Natural killer cell treated with Interleukin-12 subunit alpha and Interleukin-12 subunit beta and Interleukin-15 and Interleukin-18, amount 100 ng/mL, for 72 hours (primary cell): ENCODE measurements at regions not wholly inside any gene's neighbourhood (a gene's known extent, or its start where the extent isn't known, plus 50 kb on each side); places are given as distances from the start of the nearest gene placed in this dataset.

Source experiments
- ATAC-seq, 2 donors: fragments of 150-1000 bp; cut with Tn5 transposase in 1 of 2; sonication (Bioruptor Pico), chemical (Tn5 transposase) in 1 of 2; 2 replicates each; pipeline ENCODE4 v1.10.0; 2021
- DNase-seq: peaks from one replicate; pipeline ENCODE4 v3.0.0; 2022; ENCODE audit warnings: low spot score
- H3K27ac Mint-ChIP-seq, 2 donors: 1 replicate in 1 of 2; 2 replicates in 1 of 2; pipeline ENCODE4 v1.8.0; 2022; ENCODE audit warnings: mixed read lengths in 2 of 2, mild to moderate bottlenecking in 1 of 2, moderate library complexity in 1 of 2
- H3K27me3 Mint-ChIP-seq, 2 donors: 1 replicate in 1 of 2; 2 replicates in 1 of 2; pipeline ENCODE4 v1.8.0; 2022; ENCODE audit warnings: mixed read lengths in 2 of 2
- H3K36me3 Mint-ChIP-seq: one replicate; pipeline ENCODE4 v1.8.0; 2022; ENCODE audit warnings: mixed read lengths
- H3K4me1 Mint-ChIP-seq, 2 donors: 1 replicate in 1 of 2; 2 replicates in 1 of 2; pipeline ENCODE4 v1.8.0; 2022; ENCODE audit warnings: low read depth in 2 of 2, mixed read lengths in 2 of 2, mild to moderate bottlenecking in 1 of 2
- H3K4me3 Mint-ChIP-seq: one replicate; pipeline ENCODE4 v1.8.0; 2022; ENCODE audit warnings: mixed read lengths
- H3K9me3 Mint-ChIP-seq: 2 replicates; pipeline ENCODE4 v1.8.0; 2022; ENCODE audit warnings: mixed read lengths

DNA sequence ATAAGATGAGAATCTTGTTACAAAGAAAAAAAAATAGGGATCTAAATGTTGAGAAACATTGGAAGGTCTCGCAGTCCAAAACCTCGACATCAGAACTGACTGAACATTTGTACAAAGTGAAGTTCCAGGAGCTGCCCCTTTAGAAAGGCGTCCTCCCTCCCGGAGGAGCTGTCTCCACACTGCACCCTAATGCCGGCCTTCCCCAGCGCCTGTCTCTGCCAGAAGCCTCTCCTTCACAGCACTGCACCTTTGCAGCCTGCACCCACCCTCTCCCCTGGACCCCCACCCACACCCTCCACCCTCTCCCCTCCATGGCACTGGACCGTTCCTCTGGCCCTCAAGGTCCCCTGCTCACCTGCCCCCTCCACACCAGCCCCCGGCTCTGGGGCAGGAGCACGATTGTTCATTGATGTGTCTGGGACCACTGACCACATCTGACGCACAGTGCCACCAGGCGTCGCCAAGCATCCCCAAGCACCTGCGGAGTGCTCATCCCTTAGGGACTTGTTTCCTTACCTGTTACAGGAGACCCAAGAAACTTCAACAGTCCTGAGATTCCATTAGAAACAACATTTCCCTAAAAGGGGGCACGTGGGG is 90.3 kb upstream of the SNTG2 start:
- H3K4me1 Mint-ChIP-seq = peaks cover 22% of the 10 kb centered on the region in 2 donors
- ATAC-seq (no peak), DNase-seq (no peak)
- H3K27me3 Mint-ChIP-seq = peaks cover 0 to 8% of the 10 kb centered on the region in 2 donors
- H3K9me3 Mint-ChIP-seq = peaks cover under 1% of the 10 kb centered on the region
- H3K4me3 Mint-ChIP-seq = no peak overlapping the region
- peaks cover 2% of the 10 kb centered on the region for H3K36me3 Mint-ChIP-seq
- no peak overlapping the region for H3K27ac Mint-ChIP-seq

DNA sequence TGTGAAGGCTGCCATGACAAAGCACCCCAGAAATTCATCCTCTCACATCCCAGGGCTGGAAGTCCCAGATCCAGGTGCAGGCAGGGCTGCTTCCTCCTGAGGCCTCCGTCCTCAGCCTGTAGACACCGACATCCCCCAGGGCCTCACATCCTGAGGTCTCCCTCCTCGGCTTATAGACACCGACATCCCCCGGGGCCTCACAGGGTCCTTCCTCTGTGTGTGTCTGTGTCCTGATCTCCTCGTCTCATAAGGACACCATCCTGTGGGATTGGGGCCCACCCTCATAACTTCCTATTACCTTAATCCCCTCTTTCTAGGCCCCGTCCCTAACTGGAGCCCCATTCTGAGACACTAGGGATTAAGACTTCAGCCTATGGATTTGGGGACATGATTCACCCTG is 92.0 kb upstream of the SNTG2 start:
- Mint-ChIP-seq H3K27me3 (peaks cover 0 to 8% of the 10 kb centered on the region in 2 donors), H3K4me3 (no peak overlapping the region), H3K4me1 (peaks cover 37 to 38% of the 10 kb centered on the region in 2 donors), H3K27ac (no peak overlapping the region), H3K9me3 (peaks cover 7% of the 10 kb centered on the region), H3K36me3 (peaks cover 16% of the 10 kb centered on the region)
- ATAC-seq (no peak), DNase-seq (no peak)

DNA sequence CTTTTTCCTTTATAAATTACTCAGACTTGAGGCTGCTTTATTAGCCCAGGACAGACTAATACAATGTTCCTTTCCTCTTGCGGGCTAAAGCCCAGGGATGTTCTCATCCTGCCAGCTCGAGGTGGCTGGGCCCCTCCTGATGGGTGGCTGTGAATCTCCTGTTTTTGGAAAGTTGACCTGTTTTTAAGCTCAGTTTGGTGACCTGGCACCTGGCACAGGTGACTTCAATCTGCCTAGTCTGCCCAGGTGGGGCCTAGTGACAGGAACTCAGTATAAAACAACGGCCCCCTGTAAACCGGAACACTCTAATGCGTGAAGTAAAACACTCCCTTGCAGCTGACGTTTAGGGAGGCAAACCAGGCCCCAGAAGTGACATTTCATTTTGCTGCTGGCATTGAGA is 92.7 kb upstream of the SNTG2 start:
- Mint-ChIP-seq H3K27ac (no peak overlapping the region), H3K9me3 (peaks cover 7% of the 10 kb centered on the region), H3K4me3 (no peak overlapping the region), H3K36me3 (peaks cover 16% of the 10 kb centered on the region), H3K27me3 (peaks cover 0 to 6% of the 10 kb centered on the region in 2 donors), H3K4me1 (peaks cover 33 to 37% of the 10 kb centered on the region in 2 donors)
- no peak for ATAC-seq
- DNase-seq = no peak

DNA sequence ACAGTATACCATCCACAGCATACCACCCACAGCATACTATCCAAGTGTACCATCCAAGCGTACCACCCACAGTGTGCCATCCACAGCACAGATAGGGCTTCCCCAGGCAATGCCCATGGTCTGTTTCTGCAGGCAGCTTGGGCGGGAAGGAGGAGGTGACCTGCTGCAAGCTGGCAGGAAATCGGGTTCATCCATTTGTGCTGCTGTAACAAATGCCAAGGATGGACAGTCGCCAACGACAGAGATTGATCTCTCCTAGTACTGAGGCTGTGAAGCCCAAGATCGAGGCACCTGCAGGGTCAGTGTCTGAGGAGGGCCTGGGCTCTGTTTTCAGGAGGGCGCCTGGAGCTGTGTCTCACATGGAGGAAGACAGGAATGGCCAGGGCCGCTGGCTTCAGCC is 93.6 kb upstream of the SNTG2 start:
- H3K36me3 Mint-ChIP-seq = peaks cover 16% of the 10 kb centered on the region
- H3K9me3 Mint-ChIP-seq = peaks cover 7% of the 10 kb centered on the region
- peaks cover 33 to 37% of the 10 kb centered on the region in 2 donors for H3K4me1 Mint-ChIP-seq
- DNase-seq = no peak
- H3K27me3 Mint-ChIP-seq = peaks cover 0 to 5% of the 10 kb centered on the region in 2 donors
- no peak overlapping the region for H3K4me3 Mint-ChIP-seq
- H3K27ac Mint-ChIP-seq = no peak overlapping the region
- ATAC-seq = no peak

DNA sequence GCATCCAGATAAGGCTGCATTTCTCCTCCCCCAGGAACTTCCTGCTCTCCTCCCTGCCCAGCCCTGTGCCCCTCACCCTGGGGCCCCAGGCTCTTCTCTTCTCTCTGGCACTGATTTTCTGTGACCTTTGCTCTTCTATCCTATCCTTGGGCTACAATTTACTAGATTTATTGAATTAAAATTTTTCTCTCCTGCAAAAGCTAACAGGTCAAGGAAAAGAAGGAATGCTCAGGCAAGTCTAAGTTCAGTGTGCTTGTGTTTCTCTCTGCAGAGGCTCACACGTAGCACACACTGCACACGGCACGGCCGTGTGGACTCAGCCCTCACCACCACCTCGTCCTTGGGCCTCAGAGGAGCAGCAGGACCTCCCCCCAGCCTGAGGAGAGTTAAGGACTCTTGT is 94.2 kb upstream of the SNTG2 start:
- no peak for DNase-seq
- H3K36me3 Mint-ChIP-seq = peaks cover 16% of the 10 kb centered on the region
- no peak for ATAC-seq
- no peak overlapping the region for H3K4me3 Mint-ChIP-seq
- H3K9me3 Mint-ChIP-seq = peaks cover 7% of the 10 kb centered on the region
- peaks cover 0 to 3% of the 10 kb centered on the region in 2 donors for H3K27me3 Mint-ChIP-seq
- H3K27ac Mint-ChIP-seq = peak overlapping the region; percentile 62 to 95
- peaks cover 33 to 37% of the 10 kb centered on the region in 2 donors for H3K4me1 Mint-ChIP-seq

DNA sequence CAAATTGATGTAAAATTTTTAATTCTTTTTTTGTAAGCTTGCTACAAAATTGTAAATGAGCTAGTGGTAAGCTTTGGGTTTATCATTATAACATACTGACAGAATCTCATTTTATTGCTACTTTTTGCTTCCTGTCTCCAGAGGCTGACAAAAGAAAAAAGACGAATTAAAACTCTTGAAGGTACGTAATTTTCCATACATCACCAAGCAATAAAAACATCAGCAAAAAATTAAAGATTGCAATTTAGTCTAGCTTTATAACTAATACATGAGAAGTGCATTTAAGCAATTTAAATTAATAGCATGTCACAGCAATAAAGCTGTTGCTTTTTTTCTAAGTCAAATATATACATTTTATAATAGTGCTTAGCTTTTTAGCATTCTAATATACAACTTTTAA is 94.6 kb upstream of the SNTG2 start:
- no peak for DNase-seq
- peaks cover 16% of the 10 kb centered on the region for H3K36me3 Mint-ChIP-seq
- peak overlapping the region; percentile 62 to 95 for H3K27ac Mint-ChIP-seq
- peaks cover 33 to 37% of the 10 kb centered on the region in 2 donors for H3K4me1 Mint-ChIP-seq
- H3K27me3 Mint-ChIP-seq = peaks cover 0 to under 1% of the 10 kb centered on the region in 2 donors
- H3K9me3 Mint-ChIP-seq = peaks cover 7% of the 10 kb centered on the region
- peak overlapping the region; percentile 71 for H3K4me3 Mint-ChIP-seq
- no peak for ATAC-seq

DNA sequence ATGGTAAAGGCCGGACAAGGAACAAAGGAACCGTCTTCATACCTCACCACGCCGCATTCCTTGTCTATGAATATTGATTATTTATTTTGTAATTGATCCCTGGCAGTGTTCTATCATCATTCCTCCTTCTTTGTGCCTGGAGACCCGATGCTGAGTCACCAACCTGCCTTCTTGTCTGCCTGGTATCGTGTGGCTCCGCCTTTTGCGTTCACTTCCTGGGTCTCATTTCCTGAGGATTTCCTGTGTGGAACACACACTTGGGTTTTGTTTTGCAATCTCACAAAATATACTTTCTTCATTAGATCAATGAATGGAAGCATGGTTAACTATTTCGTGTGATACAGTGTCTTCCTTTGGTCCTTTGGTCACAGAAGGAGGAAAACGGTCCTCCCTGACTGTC is 95.5 kb upstream of the SNTG2 start:
- DNase-seq (no peak), ATAC-seq (peak; percentile 69 to 81)
- peaks cover 33 to 41% of the 10 kb centered on the region in 2 donors for H3K4me1 Mint-ChIP-seq
- H3K27ac Mint-ChIP-seq = peak overlapping the region; percentile 62 to 95
- H3K27me3 Mint-ChIP-seq = peaks cover 0 to 2% of the 10 kb centered on the region in 2 donors
- peaks cover 7% of the 10 kb centered on the region for H3K9me3 Mint-ChIP-seq
- H3K4me3 Mint-ChIP-seq = peak overlapping the region; percentile 71
- H3K36me3 Mint-ChIP-seq = peaks cover 16% of the 10 kb centered on the region

DNA sequence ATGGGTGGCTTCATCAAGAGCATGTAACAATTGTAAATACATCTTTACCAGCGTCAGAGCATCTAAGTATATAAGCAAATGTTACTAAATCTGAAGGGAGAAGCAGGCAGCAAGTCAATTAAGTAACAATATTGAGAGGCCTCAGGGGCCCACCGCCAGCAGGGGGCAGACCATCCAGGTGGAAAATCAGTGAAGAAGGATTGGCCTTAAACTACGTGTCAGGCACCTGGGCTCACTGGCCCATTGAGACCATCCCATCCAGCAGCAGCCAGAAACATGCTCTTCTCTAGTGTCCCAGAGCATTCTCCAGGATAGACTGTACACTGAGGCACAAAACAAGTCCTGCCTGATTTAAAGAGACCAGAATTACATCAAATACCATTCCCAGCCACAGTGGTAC is 96.2 kb upstream of the SNTG2 start:
- Mint-ChIP-seq H3K4me1 (peaks cover 33 to 41% of the 10 kb centered on the region in 2 donors), H3K27me3 (peaks cover 0 to 2% of the 10 kb centered on the region in 2 donors), H3K9me3 (peaks cover 7% of the 10 kb centered on the region), H3K4me3 (peak overlapping the region; percentile 71), H3K36me3 (peaks cover 16% of the 10 kb centered on the region), H3K27ac (peak overlapping the region; percentile 62 to 95)
- DNase-seq (no peak), ATAC-seq (no peak)

DNA sequence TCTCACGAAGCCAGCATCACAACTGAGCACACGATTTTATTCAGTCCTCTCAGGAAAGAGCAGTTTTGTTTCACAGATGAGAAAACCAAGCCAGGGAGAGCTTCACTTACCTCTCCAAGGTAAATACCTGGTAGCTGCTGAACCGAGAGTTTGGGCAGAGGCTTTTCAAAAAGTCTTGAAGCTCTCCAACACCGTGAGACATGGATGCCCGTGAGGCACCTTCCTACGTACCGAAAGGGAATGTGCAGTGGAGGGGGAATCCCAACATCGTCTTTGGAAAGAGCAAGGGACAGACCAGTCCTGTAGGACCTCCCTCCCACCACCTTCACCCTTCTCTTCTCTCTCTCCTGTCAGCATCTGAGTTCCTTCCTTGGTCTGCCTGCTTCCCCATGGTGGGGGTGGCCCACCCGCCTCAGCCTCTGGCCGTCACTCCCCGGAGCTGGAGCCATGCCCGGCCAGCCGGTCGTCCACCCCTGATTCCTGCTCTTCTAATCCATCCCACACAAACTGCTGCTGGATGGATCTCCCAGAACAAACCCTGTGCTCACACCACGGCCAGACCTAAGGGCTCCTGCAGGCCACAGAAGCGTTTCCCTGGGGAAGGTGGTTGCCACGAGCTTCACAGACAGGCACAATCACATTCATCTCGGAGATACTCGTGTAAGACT is 97.3 kb upstream of the SNTG2 start:
- DNase-seq = no peak
- Mint-ChIP-seq H3K9me3 (peaks cover 7% of the 10 kb centered on the region), H3K4me3 (no peak overlapping the region), H3K27ac (no peak overlapping the region), H3K27me3 (peaks cover 0 to 2% of the 10 kb centered on the region in 2 donors), H3K4me1 (peaks cover 33 to 41% of the 10 kb centered on the region in 2 donors), H3K36me3 (peaks cover 16% of the 10 kb centered on the region)
- no peak for ATAC-seq

DNA sequence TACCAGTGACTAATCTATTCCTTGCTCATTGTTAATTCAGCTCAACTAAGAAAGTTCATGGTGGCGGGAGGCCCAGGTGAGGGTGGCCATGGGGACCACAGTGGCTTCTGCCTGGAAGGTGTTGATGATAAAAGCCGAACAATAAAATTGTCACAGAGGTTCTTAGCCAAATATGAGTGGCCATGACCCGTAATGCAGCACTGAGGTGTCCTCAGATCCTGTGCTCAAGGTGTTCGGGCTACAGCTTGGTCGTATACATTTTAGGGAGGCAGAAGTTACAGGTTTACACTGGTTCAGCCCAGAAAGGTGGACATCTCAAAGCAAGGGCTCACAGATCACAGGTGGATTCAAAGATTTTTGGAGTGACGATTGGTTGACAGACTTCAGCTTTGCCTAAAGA is 98.5 kb upstream of the SNTG2 start:
- Mint-ChIP-seq H3K4me3 (no peak overlapping the region), H3K36me3 (peaks cover 16% of the 10 kb centered on the region), H3K27me3 (peaks cover 0 to 2% of the 10 kb centered on the region in 2 donors), H3K4me1 (peaks cover 25 to 34% of the 10 kb centered on the region in 2 donors), H3K27ac (no peak overlapping the region), H3K9me3 (peaks cover 7% of the 10 kb centered on the region)
- no peak for DNase-seq
- no peak for ATAC-seq

DNA sequence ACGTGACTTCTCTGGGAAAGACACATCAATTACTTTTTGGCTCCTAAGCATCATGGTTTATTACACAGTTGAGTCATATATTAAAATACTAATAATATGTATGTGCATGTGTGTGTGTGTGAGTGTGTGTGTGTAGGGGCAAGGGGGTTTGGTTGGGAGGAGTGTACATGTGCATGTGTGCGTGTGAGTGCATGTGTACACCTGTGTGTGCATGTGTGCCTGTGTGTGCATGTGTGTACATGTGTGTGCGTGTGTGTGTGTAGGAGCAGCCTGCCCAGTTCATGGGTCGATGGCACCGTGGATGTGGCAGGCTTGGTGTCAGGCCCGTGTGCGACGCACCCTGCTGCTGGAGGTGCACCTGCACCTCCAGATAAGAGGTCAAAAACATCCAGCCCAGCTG is 99.0 kb upstream of the SNTG2 start:
- no peak overlapping the region for H3K4me3 Mint-ChIP-seq
- peaks cover 16% of the 10 kb centered on the region for H3K36me3 Mint-ChIP-seq
- peaks cover 24 to 29% of the 10 kb centered on the region in 2 donors for H3K4me1 Mint-ChIP-seq
- DNase-seq = no peak
- H3K27ac Mint-ChIP-seq = no peak overlapping the region
- peaks cover 7% of the 10 kb centered on the region for H3K9me3 Mint-ChIP-seq
- no peak for ATAC-seq
- H3K27me3 Mint-ChIP-seq = peaks cover 0 to 2% of the 10 kb centered on the region in 2 donors

DNA sequence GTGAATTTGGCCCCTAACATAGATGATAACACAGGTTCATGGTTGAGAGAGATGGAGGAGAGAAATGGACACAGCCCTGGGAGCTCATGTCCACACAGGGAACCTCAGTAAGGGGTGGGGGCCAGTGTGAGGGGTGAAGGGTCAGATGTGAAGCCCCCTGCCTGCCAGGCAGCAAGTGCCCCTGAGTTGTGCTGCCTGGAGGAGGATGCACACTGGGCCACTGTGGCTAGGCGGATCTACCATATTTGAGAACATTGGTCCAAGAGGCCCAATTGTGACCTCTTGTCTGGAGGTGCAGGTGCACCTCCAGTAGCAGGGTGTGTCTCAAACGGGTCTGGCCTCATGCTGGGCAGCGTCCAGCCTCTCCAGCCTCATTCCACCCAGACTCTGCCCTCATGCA is 99.6 kb upstream of the SNTG2 start:
- ATAC-seq = no peak

DNA sequence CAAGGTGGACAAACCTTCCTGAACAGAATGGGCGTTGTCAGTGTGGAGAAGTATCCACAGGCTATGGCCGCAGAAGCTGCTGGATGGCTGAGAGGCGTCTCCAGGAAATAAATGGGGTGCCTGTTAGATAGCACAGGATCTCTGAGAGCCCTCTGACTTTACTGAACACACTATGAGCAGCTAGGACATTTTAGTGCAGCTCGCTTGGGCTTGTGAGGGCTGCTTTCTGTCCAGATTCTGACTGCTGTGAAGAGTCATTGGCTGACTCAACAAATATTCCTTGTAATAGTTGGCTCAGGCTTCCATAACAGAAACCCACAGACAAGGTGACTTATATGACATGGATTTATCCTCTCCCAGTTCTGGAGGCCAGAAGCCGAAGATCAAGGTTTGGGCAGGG is 100.2 kb upstream of the SNTG2 start:
- Mint-ChIP-seq H3K4me3 (no peak overlapping the region), H3K27ac (no peak overlapping the region), H3K4me1 (peaks cover 16 to 19% of the 10 kb centered on the region in 2 donors), H3K36me3 (peaks cover 15% of the 10 kb centered on the region), H3K27me3 (peaks cover 0 to 2% of the 10 kb centered on the region in 2 donors), H3K9me3 (peaks cover 7% of the 10 kb centered on the region)
- DNase-seq (no peak), ATAC-seq (no peak)

More for the DNA sequence above, 99.6 kb upstream of the SNTG2 start:
- H3K36me3 Mint-ChIP-seq = peaks cover 16% of the 10 kb centered on the region
- H3K9me3 Mint-ChIP-seq = peaks cover 7% of the 10 kb centered on the region
- H3K27me3 Mint-ChIP-seq = peaks cover 0 to 2% of the 10 kb centered on the region in 2 donors
- no peak overlapping the region for H3K4me3 Mint-ChIP-seq
- no peak for DNase-seq
- H3K4me1 Mint-ChIP-seq = peaks cover 20 to 25% of the 10 kb centered on the region in 2 donors
- H3K27ac Mint-ChIP-seq = no peak overlapping the region

DNA sequence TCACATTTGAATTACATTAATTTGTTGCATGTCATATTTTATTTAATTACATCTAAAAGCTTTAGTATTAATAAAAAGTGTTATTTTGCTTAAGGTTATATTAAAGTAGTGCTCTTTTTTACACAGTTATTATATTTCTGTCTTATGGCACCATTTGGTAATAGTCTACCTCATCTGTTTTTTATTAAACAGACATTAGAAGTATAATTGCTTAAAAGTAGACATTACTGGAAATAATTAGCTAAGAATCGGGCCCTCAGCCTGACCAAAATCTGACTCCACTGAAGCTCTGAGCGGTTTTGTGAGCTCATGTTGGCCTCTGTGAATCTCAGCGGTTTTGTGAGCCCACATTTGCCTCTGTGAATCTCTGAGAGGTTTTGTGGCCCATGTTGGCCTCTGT is 102.5 kb upstream of the SNTG2 start:
- Mint-ChIP-seq H3K4me1 (peaks cover 0 to 4% of the 10 kb centered on the region in 2 donors), H3K27me3 (peaks cover 9 to 17% of the 10 kb centered on the region in 2 donors), H3K4me3 (no peak overlapping the region), H3K9me3 (no peaks in the 10 kb centered on the region), H3K27ac (no peak overlapping the region), H3K36me3 (no peaks in the 10 kb centered on the region)
- no peak for ATAC-seq
- no peak for DNase-seq
